ENCODE measurements at regions not wholly inside any gene's neighbourhood (a gene's known extent, or its start where the extent isn't known, plus 50 kb on each side); places are given as distances from the start of the nearest gene placed in this dataset.
"Not testable (repeated sequence)": the region's sequence is repeated elsewhere in the genome, so short reads cannot be mapped to it uniquely, and the experiment has no call there.

DNA sequence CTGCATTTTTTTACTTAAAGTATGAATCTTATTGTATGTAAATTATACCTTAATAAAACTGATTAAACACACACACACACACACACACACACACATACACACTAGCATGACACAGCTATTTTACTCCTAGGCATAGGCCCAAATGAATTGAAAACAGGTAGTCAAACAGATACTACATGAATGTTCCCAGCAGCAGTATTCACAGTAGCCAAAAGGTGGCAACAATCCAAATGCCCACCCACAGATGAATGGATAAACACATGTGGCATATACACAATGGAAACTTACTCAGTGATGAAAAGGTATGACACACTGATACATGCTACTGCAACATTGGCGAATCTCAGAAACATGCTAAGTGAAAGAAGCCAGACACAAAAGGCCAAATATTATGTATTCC is 223.5 kb downstream of the CYB561 start:
- no peak for DNase-seq (ENCODE audit: low read depth, low spot score)
- TF ChIP-seq SUZ12 (IDR thresholded peaks at IDR 0.05; ENCODE audit: extremely low read depth, insufficient read depth, insufficient read length): no peak
- TF ChIP-seq YY1 (IDR thresholded peaks at IDR 0.05; ENCODE audit: insufficient read depth, insufficient read length): no peak
- no peak for TF ChIP-seq ZNF274 (IDR thresholded peaks at IDR 0.05; ENCODE audit: low read depth, low read length)
- Histone ChIP-seq H3K4me3 (ENCODE audit: insufficient read length, low read depth) (no peak overlapping the region), H3K27me3 (ENCODE audit: insufficient read depth, insufficient read length) (no peaks in the 10 kb centered on the region), H3K4me1 (ENCODE audit: insufficient read depth, insufficient read length) (no peaks in the 10 kb centered on the region), H3K36me3 (ENCODE audit: insufficient read depth, insufficient read length, low read length) (no peaks in the 10 kb centered on the region), H3K9ac (ENCODE audit: insufficient read length, low read depth) (no peak overlapping the region), H3K9me3 (ENCODE audit: insufficient read depth, low read length) (no peaks in the 10 kb centered on the region)

DNA sequence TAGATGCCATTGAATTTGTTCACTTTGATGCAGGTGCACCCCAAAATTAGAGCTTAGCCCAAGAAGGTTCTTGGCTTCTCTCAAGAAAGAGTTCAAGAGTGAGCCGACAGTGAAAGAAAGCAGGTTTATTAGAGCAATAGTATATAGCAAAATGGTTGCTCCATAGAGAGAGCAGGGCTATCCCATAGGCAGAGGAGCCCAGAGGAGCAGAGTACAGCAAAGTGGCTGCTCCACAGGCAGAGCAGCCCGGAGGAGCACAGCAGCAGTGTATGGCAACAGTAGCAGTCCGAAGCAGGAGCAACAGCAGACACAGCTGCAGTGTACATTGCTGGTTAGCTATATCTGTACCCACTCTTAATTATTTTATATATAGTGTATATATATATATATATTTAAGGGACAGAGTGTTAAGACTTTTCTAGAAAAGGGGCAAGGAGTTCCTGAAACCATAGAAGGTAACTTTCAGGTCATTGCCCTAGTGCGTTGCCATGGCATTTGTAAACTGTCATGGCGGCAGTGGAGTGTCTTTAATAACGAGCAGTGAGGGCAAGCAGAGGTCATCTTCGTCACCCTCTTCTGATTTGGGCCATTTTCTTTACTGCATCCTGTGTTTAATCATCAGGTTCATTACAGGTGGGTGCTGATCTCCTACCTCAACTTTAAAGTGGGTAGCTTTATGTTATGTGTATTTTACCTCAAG is 222.7 kb downstream of the CYB561 start:
- H3K36me3 ChIP-seq (ENCODE audit: insufficient read depth, insufficient read length, low read length): no peaks in the 10 kb centered on the region
- no peaks in the 10 kb centered on the region for H3K9me3 ChIP-seq (ENCODE audit: insufficient read depth, low read length)
- no peaks in the 10 kb centered on the region for H3K27me3 ChIP-seq (ENCODE audit: insufficient read depth, insufficient read length)
- no peaks in the 10 kb centered on the region for H3K4me1 ChIP-seq (ENCODE audit: insufficient read depth, insufficient read length)
- no peak for DNase-seq (ENCODE audit: low read depth, low spot score)
- TF ChIP-seq YY1 (IDR thresholded peaks at IDR 0.05; ENCODE audit: insufficient read depth, insufficient read length) (no peak), SUZ12 (IDR thresholded peaks at IDR 0.05; ENCODE audit: extremely low read depth, insufficient read depth, insufficient read length) (no peak), ZNF274 (IDR thresholded peaks at IDR 0.05; ENCODE audit: low read depth, low read length) (no peak)
- H3K4me3 ChIP-seq (ENCODE audit: insufficient read length, low read depth): no peak overlapping the region
- H3K9ac ChIP-seq (ENCODE audit: insufficient read length, low read depth): no peak overlapping the region

DNA sequence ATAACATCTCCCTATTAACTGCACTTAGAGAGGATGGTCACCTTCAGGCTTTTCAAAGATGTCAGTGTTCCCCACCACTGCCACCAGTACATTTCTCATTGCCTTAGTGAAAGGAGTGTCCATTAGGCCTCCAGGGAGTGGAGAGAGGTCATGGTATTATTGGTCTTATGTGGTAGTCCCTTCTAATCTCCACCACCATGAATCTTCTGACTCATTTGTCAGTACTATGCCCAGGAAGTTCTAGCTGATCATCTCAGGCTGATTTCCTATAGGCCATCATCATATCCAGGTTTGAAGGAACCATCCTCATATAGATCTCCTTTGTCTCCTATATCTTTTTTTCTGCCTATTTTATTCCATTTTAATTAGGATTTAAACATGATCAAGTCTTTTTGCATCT is 221.5 kb downstream of the CYB561 start:
- H3K9ac ChIP-seq (ENCODE audit: insufficient read length, low read depth): no peak overlapping the region
- no peaks in the 10 kb centered on the region for H3K36me3 ChIP-seq (ENCODE audit: insufficient read depth, insufficient read length, low read length)
- no peaks in the 10 kb centered on the region for H3K9me3 ChIP-seq (ENCODE audit: insufficient read depth, low read length)
- no peaks in the 10 kb centered on the region for H3K4me1 ChIP-seq (ENCODE audit: insufficient read depth, insufficient read length)
- no peak overlapping the region for H3K4me3 ChIP-seq (ENCODE audit: insufficient read length, low read depth)
- no peak for DNase-seq (ENCODE audit: low read depth, low spot score)
- H3K27me3 ChIP-seq (ENCODE audit: insufficient read depth, insufficient read length): no peaks in the 10 kb centered on the region
- TF ChIP-seq YY1 (IDR thresholded peaks at IDR 0.05; ENCODE audit: insufficient read depth, insufficient read length) (no peak), SUZ12 (IDR thresholded peaks at IDR 0.05; ENCODE audit: extremely low read depth, insufficient read depth, insufficient read length) (no peak), ZNF274 (IDR thresholded peaks at IDR 0.05; ENCODE audit: low read depth, low read length) (no peak)

DNA sequence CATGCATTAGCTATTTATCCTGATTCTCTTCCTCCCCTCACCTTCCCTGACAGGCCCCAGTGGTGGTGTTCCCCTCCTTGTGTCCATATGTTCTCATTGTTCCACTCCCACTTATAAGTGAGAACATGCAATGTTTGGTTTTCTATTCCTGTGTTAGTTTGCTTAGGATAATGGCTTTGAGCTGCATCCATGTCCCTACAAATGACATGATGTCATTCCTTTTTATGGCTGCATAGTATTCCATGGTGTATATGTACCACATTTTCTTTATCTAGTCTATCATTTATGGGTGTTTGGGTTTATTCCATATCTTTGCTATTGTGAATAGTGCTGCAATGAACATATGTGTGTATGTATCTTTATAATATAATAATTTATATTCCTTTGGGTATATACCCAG is 219.4 kb downstream of the CYB561 start:
- not testable (repeated sequence) for H3K9me3 ChIP-seq (ENCODE audit: insufficient read depth, low read length); H3K4me1 ChIP-seq (ENCODE audit: insufficient read depth, insufficient read length); H3K9ac ChIP-seq (ENCODE audit: insufficient read length, low read depth); H3K27me3 ChIP-seq (ENCODE audit: insufficient read depth, insufficient read length); H3K36me3 ChIP-seq (ENCODE audit: insufficient read depth, insufficient read length, low read length); DNase-seq (ENCODE audit: low read depth, low spot score); H3K4me3 ChIP-seq (ENCODE audit: insufficient read length, low read depth)

DNA sequence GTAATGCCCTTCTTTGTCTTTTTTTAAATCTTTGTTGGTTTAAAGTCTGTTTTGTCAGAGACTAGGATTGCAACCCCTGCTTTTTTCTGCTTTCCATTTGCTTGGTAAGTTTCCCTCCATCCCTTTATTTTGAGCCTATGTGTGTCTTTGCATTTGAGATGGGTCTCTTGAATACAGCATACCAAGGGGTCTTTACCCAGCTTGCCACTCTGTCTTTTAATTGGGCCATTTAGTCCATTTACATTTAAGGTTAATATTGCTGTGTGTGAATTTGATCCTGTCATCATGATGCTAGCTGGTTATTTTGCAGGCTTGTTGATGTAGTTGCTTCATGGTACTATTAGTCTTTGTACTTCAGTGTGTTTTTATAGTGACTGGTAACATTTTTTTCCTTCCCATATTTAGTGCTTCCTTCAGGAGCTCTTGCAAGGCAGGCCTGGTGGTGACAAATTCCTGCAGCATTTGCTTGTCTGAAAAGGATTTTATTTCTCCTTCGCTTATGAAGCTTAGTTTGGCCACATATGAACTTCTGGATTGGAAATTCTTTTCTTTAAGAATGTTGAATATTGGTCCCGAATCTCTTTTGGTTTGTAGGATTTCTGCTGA is 215.0 kb downstream of the CYB561 start:
- peaks cover 17% of the 10 kb centered on the region; the same call in 1 of the 2 replicates for H3K9me3 ChIP-seq (ENCODE audit: insufficient read depth, low read length)
- not testable (repeated sequence) for H3K4me3 ChIP-seq (ENCODE audit: insufficient read length, low read depth); H3K9ac ChIP-seq (ENCODE audit: insufficient read length, low read depth); H3K27me3 ChIP-seq (ENCODE audit: insufficient read depth, insufficient read length); H3K36me3 ChIP-seq (ENCODE audit: insufficient read depth, insufficient read length, low read length); DNase-seq (ENCODE audit: low read depth, low spot score); H3K4me1 ChIP-seq (ENCODE audit: insufficient read depth, insufficient read length)

DNA sequence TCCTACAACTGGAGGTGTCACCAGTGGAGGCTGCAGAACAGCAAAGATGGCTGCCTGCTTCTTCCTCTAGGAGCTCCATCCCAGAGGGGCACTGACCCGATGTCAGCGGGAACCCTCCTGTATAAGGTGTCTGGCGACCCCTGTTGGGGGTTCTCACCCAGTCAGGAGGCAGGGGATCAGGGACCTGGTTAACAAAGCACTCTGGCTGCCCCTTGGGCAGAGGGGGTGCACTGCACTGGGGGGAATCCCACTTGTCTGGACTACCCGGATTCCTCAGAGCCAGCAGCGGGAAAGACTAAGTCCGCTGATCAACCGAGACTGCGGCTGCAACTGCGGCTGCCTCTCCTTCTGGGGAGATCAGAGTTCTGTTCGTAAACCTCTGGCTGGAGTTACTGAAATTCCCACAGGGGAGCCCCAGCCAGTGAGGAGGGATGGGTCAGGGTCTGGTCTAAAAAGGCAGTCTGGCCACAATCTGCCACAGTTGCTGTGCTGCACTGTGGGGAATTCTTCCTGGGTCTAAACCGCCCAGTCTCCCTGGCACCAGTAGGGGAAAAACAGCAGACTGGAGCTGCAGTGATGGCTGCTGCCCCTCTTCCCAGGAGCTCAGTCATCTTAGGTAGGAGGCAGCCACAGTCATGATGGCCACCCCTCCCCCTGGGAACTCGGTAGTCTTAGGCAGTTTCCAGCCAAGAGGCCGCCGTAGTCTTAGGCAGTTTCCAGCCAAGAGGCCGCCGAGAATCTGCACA is 213.4 kb downstream of the CYB561 start:
- Histone ChIP-seq H3K36me3 (ENCODE audit: insufficient read depth, insufficient read length, low read length) (no peaks in the 10 kb centered on the region), H3K4me3 (ENCODE audit: insufficient read length, low read depth) (no peak overlapping the region), H3K4me1 (ENCODE audit: insufficient read depth, insufficient read length) (no peaks in the 10 kb centered on the region), H3K27me3 (ENCODE audit: insufficient read depth, insufficient read length) (no peaks in the 10 kb centered on the region), H3K9ac (ENCODE audit: insufficient read length, low read depth) (no peak overlapping the region), H3K9me3 (ENCODE audit: insufficient read depth, low read length) (peaks cover 17% of the 10 kb centered on the region; the same call in 1 of the 2 replicates)
- DNase-seq (ENCODE audit: low read depth, low spot score): no peak
- TF ChIP-seq YY1 (IDR thresholded peaks at IDR 0.05; ENCODE audit: insufficient read depth, insufficient read length) (no peak), SUZ12 (IDR thresholded peaks at IDR 0.05; ENCODE audit: extremely low read depth, insufficient read depth, insufficient read length) (no peak), ZNF274 (IDR thresholded peaks at IDR 0.05; ENCODE audit: low read depth, low read length) (no peak)

DNA sequence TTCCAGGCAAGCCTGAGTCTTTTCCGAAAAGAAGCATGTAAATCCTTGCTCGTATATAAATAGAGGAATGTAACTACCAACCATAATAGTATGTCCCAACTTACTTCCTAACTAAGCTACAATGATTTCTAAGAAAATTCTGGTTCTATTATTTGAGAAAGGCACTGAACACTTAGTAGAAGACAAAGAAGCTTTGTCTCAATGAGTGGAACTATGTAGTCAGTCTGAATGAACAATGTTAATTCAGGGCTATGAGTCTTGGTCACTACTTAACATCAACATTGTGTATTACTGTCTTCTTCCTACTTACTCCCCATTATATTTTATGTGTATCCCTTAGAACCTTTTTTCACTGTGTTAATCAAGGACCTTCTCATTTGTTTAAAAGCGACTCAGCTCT is 206.0 kb downstream of the CYB561 start:
- H3K9me3 ChIP-seq (ENCODE audit: insufficient read depth, low read length): no peaks in the 10 kb centered on the region
- H3K36me3 ChIP-seq (ENCODE audit: insufficient read depth, insufficient read length, low read length): peaks cover 3% of the 10 kb centered on the region
- H3K9ac ChIP-seq (ENCODE audit: insufficient read length, low read depth): no peak overlapping the region
- H3K4me1 ChIP-seq (ENCODE audit: insufficient read depth, insufficient read length): no peaks in the 10 kb centered on the region
- DNase-seq (ENCODE audit: low read depth, low spot score): no peak
- TF ChIP-seq ZNF274 (IDR thresholded peaks at IDR 0.05; ENCODE audit: low read depth, low read length) (no peak), SUZ12 (IDR thresholded peaks at IDR 0.05; ENCODE audit: extremely low read depth, insufficient read depth, insufficient read length) (no peak), YY1 (IDR thresholded peaks at IDR 0.05; ENCODE audit: insufficient read depth, insufficient read length) (no peak)
- no peak overlapping the region for H3K4me3 ChIP-seq (ENCODE audit: insufficient read length, low read depth)
- no peaks in the 10 kb centered on the region for H3K27me3 ChIP-seq (ENCODE audit: insufficient read depth, insufficient read length)

All from NT2/D1 (cell line).